Mesendoderm (in vitro differentiated cells): ENCODE measurements at regions not wholly inside any gene's neighbourhood (a gene's known extent, or its start where the extent isn't known, plus 50 kb on each side); places are given as distances from the start of the nearest gene placed in this dataset.

Experiments
- DNase-seq: peaks from one replicate; pipeline ENCODE4 v3.0.0; 2013
- H2AK5ac ChIP-seq: 2 replicates; pipeline ENCODE4 v1.6.1; 2013; ENCODE audit warnings: low read length, inconsistent platforms
- H2BK120ac ChIP-seq: 2 replicates; pipeline ENCODE4 v1.6.1; 2013; ENCODE audit warnings: low read depth, mild to moderate bottlenecking, low read length, moderate library complexity, mixed read lengths
- H2BK15ac ChIP-seq: replicated peaks from 2 replicates; pipeline ENCODE4 v1.6.1; 2013; ENCODE audit warnings: low read depth, mild to moderate bottlenecking, moderate library complexity
- H2BK5ac ChIP-seq: 2 replicates; pipeline ENCODE4 v1.6.1; 2013; ENCODE audit warnings: low read length, inconsistent platforms
- H3K18ac ChIP-seq: 2 replicates; pipeline ENCODE4 v1.6.1; 2013; ENCODE audit warnings: mild to moderate bottlenecking, low read length, mixed read lengths
- H3K23ac ChIP-seq: one replicate; pipeline ENCODE4 v1.6.1; 2013; ENCODE audit warnings: low read length
- H3K27ac ChIP-seq: 2 replicates; pipeline ENCODE4 v1.5.1; 2013; ENCODE audit warnings: low read depth, mild to moderate bottlenecking, inconsistent platforms, low read length, moderate library complexity
- H3K27me3 ChIP-seq: 2 replicates; pipeline ENCODE4 v1.6.1; 2013; ENCODE audit warnings: low read length, control low read depth, mild to moderate bottlenecking, inconsistent platforms; ENCODE audit not compliant: insufficient read depth, poor library complexity
- H3K36me3 ChIP-seq: 2 replicates; pipeline ENCODE4 v1.6.1; 2013; ENCODE audit warnings: low read length, inconsistent platforms; ENCODE audit not compliant: control insufficient read depth, insufficient read depth
- H3K4ac ChIP-seq: one replicate; pipeline ENCODE4 v1.6.1; 2013; ENCODE audit warnings: low read depth, mild to moderate bottlenecking, low read length, moderate library complexity
- H3K4me1 ChIP-seq: 2 replicates; pipeline ENCODE4 v1.6.1; 2013; ENCODE audit warnings: low read depth, low read length, inconsistent platforms; ENCODE audit not compliant: control insufficient read depth
- H3K4me2 ChIP-seq: 2 replicates; pipeline ENCODE4 v1.6.1; 2013; ENCODE audit warnings: low read length
- H3K4me3 ChIP-seq: 2 replicates; pipeline ENCODE4 v1.5.1; 2013; ENCODE audit warnings: mild to moderate bottlenecking, low read length
- H3K56ac ChIP-seq: one replicate; pipeline ENCODE4 v1.6.1; 2013; ENCODE audit warnings: low read length
- H3K79me1 ChIP-seq: 2 replicates; pipeline ENCODE4 v1.6.1; 2013; ENCODE audit warnings: low read length, inconsistent platforms
- H3K79me2 ChIP-seq: 2 replicates; pipeline ENCODE4 v1.6.1; 2013; ENCODE audit warnings: mild to moderate bottlenecking, low read length; ENCODE audit not compliant: control insufficient read depth, insufficient read depth
- H3K9ac ChIP-seq: 2 replicates; pipeline ENCODE4 v1.6.1; 2013; ENCODE audit warnings: low read length, inconsistent platforms
- H4K5ac ChIP-seq: one replicate; pipeline ENCODE4 v1.6.1; 2013; ENCODE audit warnings: low read length
- H4K8ac ChIP-seq: one replicate; pipeline ENCODE4 v1.6.1; 2013; ENCODE audit warnings: low read depth, mild to moderate bottlenecking, control low read depth, low read length, moderate library complexity
- WGBS: extraction: QIAGEN DNeasy Blood & Tissue Kit; methylation state at CpG from one replicate; pipeline ENCODE4 v1.1.7; 2013; ENCODE audit warnings: low lambda C conversion rate, missing lambda C conversion rate; ENCODE audit not compliant: insufficient coverage; ENCODE audit errors: extremely low coverage; 5-methylcytosine and 5-hydroxymethylcytosine counted together

GRCh38 chr3:176911579-176911978, 285.7 kb downstream of the TBL1XR1 start:
- Histone ChIP-seq H3K79me1 (no peaks in the 10 kb centered on the region), H3K4ac (no peak overlapping the region), H3K18ac (no peak overlapping the region), H3K27me3 (peaks cover 2% of the 10 kb centered on the region), H2BK120ac (no peak overlapping the region), H4K5ac (no peak overlapping the region), H4K8ac (no peak overlapping the region), H2BK15ac (no peak overlapping the region), H3K4me2 (no peak overlapping the region), H2BK5ac (no peak overlapping the region), H3K23ac (no peak overlapping the region), H3K9ac (no peak overlapping the region), H3K79me2 (no peaks in the 10 kb centered on the region), H3K27ac (no peak overlapping the region), H3K56ac (no peak overlapping the region), H3K36me3 (no peaks in the 10 kb centered on the region), H3K4me3 (no peak overlapping the region), H2AK5ac (no peak overlapping the region), H3K4me1 (peaks cover 7% of the 10 kb centered on the region)
- WGBS = no CpG with 5 or more reads among the region's 1 CpG
- no peak for DNase-seq

GRCh38 chr3:176909044-176909443, 288.2 kb downstream of the TBL1XR1 start:
- Histone ChIP-seq H3K56ac (no peak overlapping the region), H2BK5ac (no peak overlapping the region), H2BK15ac (peak overlapping the region; percentile 19), H3K4me3 (no peak overlapping the region), H3K79me1 (no peaks in the 10 kb centered on the region), H3K18ac (no peak overlapping the region), H3K79me2 (no peaks in the 10 kb centered on the region), H4K5ac (no peak overlapping the region), H3K4me2 (no peak overlapping the region), H4K8ac (no peak overlapping the region), H3K23ac (no peak overlapping the region), H2BK120ac (no peak overlapping the region), H3K36me3 (no peaks in the 10 kb centered on the region), H3K4ac (no peak overlapping the region), H2AK5ac (no peak overlapping the region), H3K27me3 (peaks cover 2% of the 10 kb centered on the region), H3K27ac (no peak overlapping the region), H3K4me1 (no peaks in the 10 kb centered on the region), H3K9ac (no peak overlapping the region)
- no CpG with 5 or more reads among the region's 4 CpGs for WGBS
- no peak for DNase-seq

- H3K18ac ChIP-seq = no peak overlapping the region
- no peak overlapping the region for H4K8ac ChIP-seq
- H3K79me2 ChIP-seq = no peaks in the 10 kb centered on the region
- DNase-seq = no peak
- H3K79me1 ChIP-seq = no peaks in the 10 kb centered on the region
- H2AK5ac ChIP-seq = no peak overlapping the region
- no peak overlapping the region for H3K9ac ChIP-seq
- no peak overlapping the region for H2BK5ac ChIP-seq
- H3K27ac ChIP-seq = no peak overlapping the region
- H2BK120ac ChIP-seq = no peak overlapping the region
- H3K4me1 ChIP-seq = no peaks in the 10 kb centered on the region
- H3K27me3 ChIP-seq = no peaks in the 10 kb centered on the region
- no peaks in the 10 kb centered on the region for H3K36me3 ChIP-seq
- no peak overlapping the region for H3K23ac ChIP-seq
- no peak overlapping the region for H4K5ac ChIP-seq
- H3K4me2 ChIP-seq = no peak overlapping the region
- no CpG with 5 or more reads among the region's 5 CpGs for WGBS
- no peak overlapping the region for H3K4ac ChIP-seq
- H3K4me3 ChIP-seq = no peak overlapping the region
- no peak overlapping the region for H2BK15ac ChIP-seq
- H3K56ac ChIP-seq = no peak overlapping the region
Observed at GRCh38 chr3:176906046-176906905, 291.0 kb downstream of the TBL1XR1 start.

- no peak overlapping the region for H3K4me3 ChIP-seq
- H3K23ac ChIP-seq = no peak overlapping the region
- H4K8ac ChIP-seq = no peak overlapping the region
- no peak overlapping the region for H2AK5ac ChIP-seq
- DNase-seq = no peak
- no CpG with 5 or more reads among the region's 1 CpG for WGBS
- no peak overlapping the region for H2BK15ac ChIP-seq
- H3K79me1 ChIP-seq = no peaks in the 10 kb centered on the region
- H3K56ac ChIP-seq = no peak overlapping the region
- no peaks in the 10 kb centered on the region for H3K36me3 ChIP-seq
- H3K18ac ChIP-seq = no peak overlapping the region
- no peak overlapping the region for H3K27ac ChIP-seq
- no peak overlapping the region for H2BK120ac ChIP-seq
- no peak overlapping the region for H4K5ac ChIP-seq
- H3K27me3 ChIP-seq = no peaks in the 10 kb centered on the region
- no peak overlapping the region for H3K4me2 ChIP-seq
- H3K4me1 ChIP-seq = no peaks in the 10 kb centered on the region
- H3K4ac ChIP-seq = no peak overlapping the region
- H3K79me2 ChIP-seq = no peaks in the 10 kb centered on the region
- H2BK5ac ChIP-seq = no peak overlapping the region
- no peak overlapping the region for H3K9ac ChIP-seq
Observed at GRCh38 chr3:176905331-176905730, 292.0 kb downstream of the TBL1XR1 start.

GRCh38 chr3:176904506-176904905, 292.8 kb downstream of the TBL1XR1 start:
- Histone ChIP-seq H3K23ac (no peak overlapping the region), H3K27me3 (no peaks in the 10 kb centered on the region), H3K56ac (no peak overlapping the region), H3K36me3 (no peaks in the 10 kb centered on the region), H4K8ac (no peak overlapping the region), H2AK5ac (no peak overlapping the region), H2BK120ac (no peak overlapping the region), H3K4me1 (no peaks in the 10 kb centered on the region), H2BK5ac (no peak overlapping the region), H3K4me3 (no peak overlapping the region), H2BK15ac (no peak overlapping the region), H3K79me2 (no peaks in the 10 kb centered on the region), H3K27ac (no peak overlapping the region), H3K9ac (no peak overlapping the region), H4K5ac (no peak overlapping the region), H3K4ac (no peak overlapping the region), H3K79me1 (no peaks in the 10 kb centered on the region), H3K4me2 (no peak overlapping the region), H3K18ac (no peak overlapping the region)
- no peak for DNase-seq
- WGBS = no CpG with 5 or more reads among the region's 4 CpGs

- no peak overlapping the region for H2BK120ac ChIP-seq
- H3K18ac ChIP-seq = no peak overlapping the region
- no peaks in the 10 kb centered on the region for H3K79me1 ChIP-seq
- H2BK5ac ChIP-seq = no peak overlapping the region
- no peaks in the 10 kb centered on the region for H3K79me2 ChIP-seq
- no peaks in the 10 kb centered on the region for H3K27me3 ChIP-seq
- no peak overlapping the region for H3K23ac ChIP-seq
- no peak overlapping the region for H2AK5ac ChIP-seq
- H3K36me3 ChIP-seq = no peaks in the 10 kb centered on the region
- H3K56ac ChIP-seq = no peak overlapping the region
- no peak overlapping the region for H2BK15ac ChIP-seq
- no peak overlapping the region for H3K4me2 ChIP-seq
- no CpG with 5 or more reads among the region's 3 CpGs for WGBS
- DNase-seq = no peak
- H3K4me1 ChIP-seq = no peaks in the 10 kb centered on the region
- no peak overlapping the region for H3K27ac ChIP-seq
- no peak overlapping the region for H3K4me3 ChIP-seq
- H4K5ac ChIP-seq = no peak overlapping the region
- H3K4ac ChIP-seq = no peak overlapping the region
- no peak overlapping the region for H3K9ac ChIP-seq
- no peak overlapping the region for H4K8ac ChIP-seq
Observed at GRCh38 chr3:176896640-176897039, 300.6 kb downstream of the TBL1XR1 start.
